Adrenal gland (tissue), 9 donors: ENCODE measurements at regions not wholly inside any gene's neighbourhood (a gene's known extent, or its start where the extent isn't known, plus 50 kb on each side); places are given as distances from the start of the nearest gene placed in this dataset.

Experiments
- DNase-seq, 7 donors: peaks; one replicate each; pipeline ENCODE4 v3.0.0-alpha.2; 2019 to 2020
- H3K27ac ChIP-seq, 5 donors: fragments of 200-600 bp; sonication (generic) in 4 of 5; 1 replicate in 3 of 5; 2 replicates in 2 of 5; pipeline versions ENCODE4 v1.5.1 to v1.8.0; 2016 to 2020; ENCODE audit warnings: mild to moderate bottlenecking in 1 of 5
- H3K27me3 ChIP-seq: fragments of 200-600 bp; 2 replicates; pipeline ENCODE4 v1.8.0; 2021
- H3K36me3 ChIP-seq, 2 donors: fragments of 200-600 bp; replicated peaks in 1 of 2; 1 replicate in 1 of 2; 2 replicates in 1 of 2; pipeline versions ENCODE4 v1.5.1 to v1.8.0; 2018 to 2022
- H3K4me1 ChIP-seq, 2 donors: fragments of 200-600 bp; replicated peaks in 1 of 2; 1 replicate in 1 of 2; 2 replicates in 1 of 2; pipeline versions ENCODE4 v1.5.1 to v1.8.0; 2018 to 2021
- H3K4me3 ChIP-seq, 4 donors: fragments of 200-600 bp; sonication (generic) in 3 of 4; one replicate each; pipeline ENCODE4 v1.5.1; 2016 to 2018
- H3K9me3 ChIP-seq, 3 donors: fragments of 200-600 bp; sonication (generic) in 1 of 3; replicated peaks in 1 of 3; 1 replicate in 2 of 3; 2 replicates in 1 of 3; pipeline versions ENCODE4 v1.5.1 to v1.8.0; 2016 to 2021
- CTCF ChIP-seq, 6 experiments: fragments of 450-650 bp in 4 of 6; fragments of 200-600 bp in 2 of 6; sonication (generic) in 1 of 6; IDR thresholded peaks; 1 replicate in 5 of 6; 2 replicates in 1 of 6; pipeline versions ENCODE4 v1.5.1 to v1.8.0; 2016 to 2021; ENCODE audit warnings: antibody characterized with exemption in 6 of 6, mild to moderate bottlenecking in 2 of 6, moderate library complexity in 1 of 6
- POLR2A ChIP-seq, 2 donors: fragments of 450-650 bp; IDR thresholded peaks; one replicate each; pipeline ENCODE4 v1.6.1; 2017; ENCODE audit warnings: antibody characterized with exemption in 2 of 2, mild to moderate bottlenecking in 2 of 2, moderate library complexity in 1 of 2
- WGBS, 4 donors: extraction: QIAGEN DNeasy Blood & Tissue Kit in 2 of 4; methylation state at CpG; one replicate each; pipeline versions ENCODE4 v1.1.5 to v1.1.7; 2013 to 2017; 5-methylcytosine and 5-hydroxymethylcytosine counted together
- intact Hi-C, 2 donors: fragments of 100-400 bp; cut with DNase I; formaldehyde crosslinking; loops; one replicate each; pipeline versions ENCODE4 v1.14.1 to v1.15.0; 2022 to 2023
- donor health status: healthy with polysubstance abuse.
- donor health status: Bipolar disorder and iron deficiency.
- donor health status: DM: yes; HTN: yes; CAD: no.
- donor health status: DM: no; HTN: no; CAD: no.
- donor health status: DM: no; HTN: no; CAD: no.

- no peak for DNase-seq
- TF ChIP-seq POLR2A (IDR thresholded peaks at IDR 0.05) (no peak), CTCF (IDR thresholded peaks at IDR 0.05) (no peak)
- H3K27ac ChIP-seq: no peak overlapping the region
- H3K9me3 ChIP-seq: no peaks in the 10 kb centered on the region
- 60 to 75% (median 73%) methylated on average over 1 of the region's 1 CpG for WGBS, 4 donors
- H3K36me3 ChIP-seq: no peaks in the 10 kb centered on the region
- no peak overlapping the region for H3K4me3 ChIP-seq
- intact Hi-C loops: no loop called here
- no peaks in the 10 kb centered on the region for H3K27me3 ChIP-seq
- no peaks in the 10 kb centered on the region for H3K4me1 ChIP-seq
These were observed 458.9 kb upstream of the RGS18 start for GRCh38 chr1:191699343-191699742.

GRCh38 chr1:191700922-191701321, 457.3 kb upstream of the RGS18 start:
- intact Hi-C loops: no loop called here
- H3K9me3 ChIP-seq: no peaks in the 10 kb centered on the region
- no peak overlapping the region for H3K27ac ChIP-seq
- no peak for DNase-seq
- TF ChIP-seq POLR2A (IDR thresholded peaks at IDR 0.05) (no peak), CTCF (IDR thresholded peaks at IDR 0.05) (no peak)
- H3K36me3 ChIP-seq: no peaks in the 10 kb centered on the region
- no peak overlapping the region for H3K4me3 ChIP-seq
- H3K4me1 ChIP-seq: no peaks in the 10 kb centered on the region
- no peaks in the 10 kb centered on the region for H3K27me3 ChIP-seq
- WGBS, 4 donors: 83 to 95% (median 90%) methylated on average over 3 of the region's 3 CpGs

- intact Hi-C loops: no loop called here
- Histone ChIP-seq H3K27ac (no peak overlapping the region), H3K4me3 (no peak overlapping the region), H3K9me3 (no peaks in the 10 kb centered on the region), H3K36me3 (no peaks in the 10 kb centered on the region), H3K4me1 (no peaks in the 10 kb centered on the region), H3K27me3 (no peaks in the 10 kb centered on the region)
- no peak for DNase-seq
- 73 to 92% (median 79%) methylated on average over 2 of the region's 2 CpGs for WGBS, 4 donors
- TF ChIP-seq POLR2A (IDR thresholded peaks at IDR 0.05) (no peak), CTCF (IDR thresholded peaks at IDR 0.05) (no peak)
These were observed 456.1 kb upstream of the RGS18 start for GRCh38 chr1:191702124-191702523.

- WGBS, 4 donors: 38 to 51% (median 44%) methylated on average over 2 of the region's 2 CpGs
- no peaks in the 10 kb centered on the region for H3K27me3 ChIP-seq
- no peak for TF ChIP-seq POLR2A (IDR thresholded peaks at IDR 0.05)
- TF ChIP-seq CTCF (IDR thresholded peaks at IDR 0.05): no peak
- no peak overlapping the region for H3K4me3 ChIP-seq
- H3K9me3 ChIP-seq: no peaks in the 10 kb centered on the region
- DNase-seq: no peak
- H3K27ac ChIP-seq: no peak overlapping the region
- no peaks in the 10 kb centered on the region for H3K36me3 ChIP-seq
- intact Hi-C loops: no loop called here
- no peaks in the 10 kb centered on the region for H3K4me1 ChIP-seq
These were observed 451.0 kb upstream of the RGS18 start for GRCh38 chr1:191707288-191707687.
